HEK293 (cell line): ENCODE measurements at regions not wholly inside any gene's neighbourhood (a gene's known extent, or its start where the extent isn't known, plus 50 kb on each side); places are given as distances from the start of the nearest gene placed in this dataset.
A peak's percentile ranks its signal among the peaks of the same experiment; 100 is the strongest.

ENCODE experiments used
- HIC1 ChIP-seq: fragments of 450-650 bp; formaldehyde crosslinking; IDR thresholded peaks from 2 replicates; pipeline ENCODE4 v1.5.1; 2016; ENCODE audit warnings: missing biosample characterization, missing genetic modification characterization
- KLF1 ChIP-seq: fragments of 450-650 bp; formaldehyde crosslinking; IDR thresholded peaks from 2 replicates; pipeline ENCODE4 v1.5.1; 2016; ENCODE audit warnings: missing biosample characterization, missing genetic modification characterization
- KLF7 ChIP-seq: fragments of 450-650 bp; formaldehyde crosslinking; IDR thresholded peaks from 2 replicates; pipeline ENCODE4 v1.5.1; 2016; ENCODE audit warnings: missing biosample characterization, missing genetic modification characterization, borderline replicate concordance
- MZF1 ChIP-seq: fragments of 450-650 bp; formaldehyde crosslinking; IDR thresholded peaks from 2 replicates; pipeline ENCODE4 v1.5.1; 2017; ENCODE audit warnings: missing biosample characterization, missing genetic modification characterization, borderline replicate concordance
- PRDM10 ChIP-seq: fragments of 450-650 bp; formaldehyde crosslinking; IDR thresholded peaks from 2 replicates; pipeline ENCODE4 v1.5.1; 2016; ENCODE audit warnings: missing biosample characterization, missing genetic modification characterization
- PRDM4 ChIP-seq: fragments of 450-650 bp; formaldehyde crosslinking; IDR thresholded peaks from 2 replicates; pipeline ENCODE4 v1.5.1; 2017; ENCODE audit warnings: missing biosample characterization, missing genetic modification characterization
- ZBTB1 ChIP-seq: fragments of 450-650 bp; formaldehyde crosslinking; IDR thresholded peaks from 2 replicates; pipeline ENCODE4 v1.5.1; 2016; ENCODE audit warnings: missing biosample characterization, missing genetic modification characterization
- ZBTB11 ChIP-seq: fragments of 450-650 bp; formaldehyde crosslinking; conservative IDR thresholded peaks from 2 replicates; pipeline ENCODE4 v1.5.1; 2016; ENCODE audit warnings: low read depth, missing biosample characterization, missing genetic modification characterization
- ZBTB44 ChIP-seq: fragments of 450-650 bp; IDR thresholded peaks from 2 replicates; pipeline ENCODE4 v1.5.1; 2018; ENCODE audit warnings: missing biosample characterization, mild to moderate bottlenecking, missing genetic modification characterization
- ZBTB8A ChIP-seq: fragments of 450-650 bp; formaldehyde crosslinking; IDR thresholded peaks from 2 replicates; pipeline ENCODE4 v1.5.1; 2016; ENCODE audit warnings: missing biosample characterization, missing genetic modification characterization
- ZFP37 ChIP-seq: fragments of 450-650 bp; formaldehyde crosslinking; IDR thresholded peaks from 2 replicates; pipeline ENCODE4 v1.5.1; 2016; ENCODE audit warnings: missing biosample characterization, missing genetic modification characterization
- ZFP69B ChIP-seq: fragments of 450-650 bp; formaldehyde crosslinking; IDR thresholded peaks from 2 replicates; pipeline ENCODE4 v1.5.1; 2016; ENCODE audit warnings: missing biosample characterization, missing genetic modification characterization
- ZNF16 ChIP-seq: fragments of 450-650 bp; formaldehyde crosslinking; IDR thresholded peaks from 2 replicates; pipeline ENCODE4 v1.5.1; 2016; ENCODE audit warnings: low read depth, missing biosample characterization, missing genetic modification characterization
- ZNF214 ChIP-seq: fragments of 450-650 bp; formaldehyde crosslinking; IDR thresholded peaks from 2 replicates; pipeline ENCODE4 v1.5.1; 2017; ENCODE audit warnings: missing biosample characterization, mild to moderate bottlenecking, missing genetic modification characterization, borderline replicate concordance
- ZNF239 ChIP-seq: fragments of 450-650 bp; formaldehyde crosslinking; IDR thresholded peaks from 2 replicates; pipeline ENCODE4 v1.5.1; 2016; ENCODE audit warnings: missing biosample characterization, missing genetic modification characterization
- ZNF391 ChIP-seq: fragments of 450-650 bp; formaldehyde crosslinking; IDR thresholded peaks from 2 replicates; pipeline ENCODE4 v1.5.1; 2016; ENCODE audit warnings: low read depth, missing biosample characterization, missing genetic modification characterization, borderline replicate concordance
- ZNF394 ChIP-seq: fragments of 450-650 bp; formaldehyde crosslinking; IDR thresholded peaks from 2 replicates; pipeline ENCODE4 v1.5.1; 2016; ENCODE audit warnings: missing biosample characterization, missing genetic modification characterization, mild to moderate bottlenecking, moderate library complexity, borderline replicate concordance
- ZNF449 ChIP-seq: fragments of 450-650 bp; formaldehyde crosslinking; IDR thresholded peaks from 2 replicates; pipeline ENCODE4 v1.5.1; 2017; ENCODE audit warnings: missing biosample characterization, mild to moderate bottlenecking, missing genetic modification characterization, moderate library complexity
- ZNF596 ChIP-seq: fragments of 450-650 bp; IDR thresholded peaks from 2 replicates; pipeline ENCODE4 v1.5.0; 2018; ENCODE audit warnings: missing biosample characterization, mild to moderate bottlenecking, missing genetic modification characterization, moderate library complexity
- ZNF610 ChIP-seq: fragments of 450-650 bp; formaldehyde crosslinking; IDR thresholded peaks from 2 replicates; pipeline ENCODE4 v1.5.1; 2016; ENCODE audit warnings: missing biosample characterization, missing genetic modification characterization, borderline replicate concordance
- ZNF629 ChIP-seq: fragments of 450-650 bp; formaldehyde crosslinking; IDR thresholded peaks from 2 replicates; pipeline ENCODE4 v1.5.1; 2017; ENCODE audit warnings: missing biosample characterization, missing genetic modification characterization
- ZNF664 ChIP-seq: fragments of 450-650 bp; formaldehyde crosslinking; IDR thresholded peaks from 2 replicates; pipeline ENCODE4 v1.5.1; 2016; ENCODE audit warnings: missing biosample characterization, missing genetic modification characterization
- ZNF677 ChIP-seq: fragments of 450-650 bp; IDR thresholded peaks from 2 replicates; pipeline ENCODE4 v1.5.0; 2018; ENCODE audit warnings: missing biosample characterization, mild to moderate bottlenecking, missing genetic modification characterization, moderate library complexity
- ZNF791 ChIP-seq: fragments of 450-650 bp; formaldehyde crosslinking; IDR thresholded peaks from 2 replicates; pipeline ENCODE4 v1.5.1; 2016; ENCODE audit warnings: missing biosample characterization, missing genetic modification characterization

- TF ChIP-seq PRDM4 (peak; percentile 46; the same call in 1 of the 2 replicates), HIC1 (tag by site-specific recombination) (peak; percentile 38; the same call in 1 of the 2 replicates), MZF1 (tag by site-specific recombination) (no peak), ZNF677 (tag by site-specific recombination) (no peak), ZNF664 (tag by site-specific recombination) (no peak), ZBTB1 (no peak), ZNF239 (no peak), ZFP37 (no peak), ZFP69B (tag by site-specific recombination) (no peak), ZNF214 (no peak), ZNF391 (tag by site-specific recombination) (no peak), KLF1 (tag by site-specific recombination) (no peak), KLF7 (tag by site-specific recombination) (no peak), ZNF791 (tag by site-specific recombination) (no peak), PRDM10 (no peak), ZNF629 (tag by site-specific recombination) (no peak), ZNF449 (tag by site-specific recombination) (no peak), ZBTB11 (tag by site-specific recombination) (no peak), ZNF16 (no peak), ZNF610 (tag by site-specific recombination) (0 out of 2 replicates have a peak, but pooled peaks have one; percentile 22), ZNF596 (tag by site-specific recombination) (no peak), ZBTB44 (tag by site-specific recombination) (0 out of 2 replicates have a peak, but pooled peaks have one; percentile 28), ZBTB8A (no peak; the same call in 1 of the 2 replicates), ZNF394 (no peak)
These were observed 563.5 kb downstream of the PCDH7 start (continued) for GRCh38 chr4:31283679-31284078.
